OCI-LY3 (cell line): ENCODE measurements at regions not wholly inside any gene's neighbourhood (a gene's known extent, or its start where the extent isn't known, plus 50 kb on each side); places are given as distances from the start of the nearest gene placed in this dataset.

Experiments
- EZH2phosphoT487 ChIP-seq: fragments of 200-600 bp; shearing (Covaris generic); IDR thresholded peaks from 2 replicates; pipeline ENCODE4 v1.6.1; 2018; ENCODE audit warnings: antibody characterized with exemption, mixed run types, low read depth
- TF ChIP-seq, protein P1 (sequence below): fragments of 200-600, 300-600 bp; sonication (generic); IDR thresholded peaks from 2 replicates; pipeline ENCODE4 v1.5.1; 2014; ENCODE audit warnings: antibody characterized with exemption, low read length, low read depth

GRCh38 chr2:37873229-37873628, 51.9 kb upstream of the RMDN2 start:
- TF ChIP-seq, protein P1, sequence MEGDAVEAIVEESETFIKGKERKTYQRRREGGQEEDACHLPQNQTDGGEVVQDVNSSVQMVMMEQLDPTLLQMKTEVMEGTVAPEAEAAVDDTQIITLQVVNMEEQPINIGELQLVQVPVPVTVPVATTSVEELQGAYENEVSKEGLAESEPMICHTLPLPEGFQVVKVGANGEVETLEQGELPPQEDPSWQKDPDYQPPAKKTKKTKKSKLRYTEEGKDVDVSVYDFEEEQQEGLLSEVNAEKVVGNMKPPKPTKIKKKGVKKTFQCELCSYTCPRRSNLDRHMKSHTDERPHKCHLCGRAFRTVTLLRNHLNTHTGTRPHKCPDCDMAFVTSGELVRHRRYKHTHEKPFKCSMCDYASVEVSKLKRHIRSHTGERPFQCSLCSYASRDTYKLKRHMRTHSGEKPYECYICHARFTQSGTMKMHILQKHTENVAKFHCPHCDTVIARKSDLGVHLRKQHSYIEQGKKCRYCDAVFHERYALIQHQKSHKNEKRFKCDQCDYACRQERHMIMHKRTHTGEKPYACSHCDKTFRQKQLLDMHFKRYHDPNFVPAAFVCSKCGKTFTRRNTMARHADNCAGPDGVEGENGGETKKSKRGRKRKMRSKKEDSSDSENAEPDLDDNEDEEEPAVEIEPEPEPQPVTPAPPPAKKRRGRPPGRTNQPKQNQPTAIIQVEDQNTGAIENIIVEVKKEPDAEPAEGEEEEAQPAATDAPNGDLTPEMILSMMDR: no peak
- no peak for TF ChIP-seq EZH2phosphoT487
